GM23338 (cell line): ENCODE measurements at regions not wholly inside any gene's neighbourhood (a gene's known extent, or its start where the extent isn't known, plus 50 kb on each side); places are given as distances from the start of the nearest gene placed in this dataset.

ENCODE experiments used
- ATAC-seq: fragments of 200-7000 bp; cut with Tn5 transposase; 3 replicates; pipeline ENCODE4 v1.9.1; 2020
- DNase-seq: peaks from one replicate; pipeline ENCODE4 v3.0.0-alpha.2; 2015; ENCODE audit warnings: low spot score
- H2AFZ ChIP-seq: fragments of 200-600 bp; sonication (generic); 2 replicates; pipeline ENCODE4 v1.8.0; 2016; ENCODE audit warnings: antibody characterized with exemption, mild to moderate bottlenecking, moderate library complexity
- H3F3A ChIP-seq: fragments of 200-600 bp; sonication (generic); replicated peaks from 2 replicates; pipeline ENCODE4 v1.8.0; 2017; ENCODE audit warnings: antibody characterized with exemption, mixed run types, low read depth
- H3K27ac ChIP-seq: fragments of 200-600 bp; sonication (generic); 2 replicates; pipeline ENCODE4 v1.6.1; 2016; ENCODE audit warnings: low read depth
- H3K27me3 ChIP-seq: fragments of 200-600 bp; sonication (generic); 2 replicates; pipeline ENCODE4 v1.8.0; 2016; ENCODE audit warnings: mild to moderate bottlenecking, mixed run types, moderate library complexity; ENCODE audit not compliant: insufficient read depth
- H3K36me3 ChIP-seq: fragments of 200-600 bp; sonication (generic); 2 replicates; pipeline ENCODE4 v1.8.0; 2016; ENCODE audit warnings: mild to moderate bottlenecking; ENCODE audit not compliant: insufficient read depth
- H3K4me1 ChIP-seq: fragments of 200-600 bp; sonication (generic); 2 replicates; pipeline ENCODE4 v1.8.0; 2016; ENCODE audit warnings: mild to moderate bottlenecking, moderate library complexity; ENCODE audit not compliant: insufficient read depth
- H3K4me2 ChIP-seq: fragments of 200-600 bp; sonication (generic); 2 replicates; pipeline ENCODE4 v1.7.1; 2017; ENCODE audit warnings: mixed run types
- H3K4me3 ChIP-seq: fragments of 200-600 bp; sonication (generic); 2 replicates; pipeline ENCODE4 v1.6.1; 2016; ENCODE audit warnings: mixed run types
- H3K79me2 ChIP-seq: fragments of 200-600 bp; sonication (generic); replicated peaks from 2 replicates; pipeline ENCODE4 v1.8.0; 2017; ENCODE audit warnings: mild to moderate bottlenecking; ENCODE audit not compliant: insufficient read depth
- H3K9me2 ChIP-seq: fragments of 200-600 bp; sonication (generic); 2 replicates; pipeline ENCODE4 v1.8.0; 2017; ENCODE audit not compliant: insufficient read depth
- H4K20me1 ChIP-seq: fragments of 200-600 bp; sonication (generic); replicated peaks from 2 replicates; pipeline ENCODE4 v1.8.0; 2017; ENCODE audit warnings: mild to moderate bottlenecking; ENCODE audit not compliant: insufficient read depth
- H3K27ac Mint-ChIP-seq: 2 replicates; pipeline ENCODE4 v1.8.0; 2020; ENCODE audit warnings: inconsistent platforms, mild to moderate bottlenecking, moderate library complexity, mixed read lengths
- H3K27me3 Mint-ChIP-seq: 3 replicates; pipeline ENCODE4 v1.8.0; 2022; ENCODE audit warnings: low read depth, mild to moderate bottlenecking, moderate library complexity, mixed read lengths, inconsistent platforms; ENCODE audit not compliant: insufficient read depth, poor library complexity
- H3K36me3 Mint-ChIP-seq: 3 replicates; pipeline ENCODE4 v1.8.0; 2021; ENCODE audit warnings: low read depth, mild to moderate bottlenecking, inconsistent platforms, moderate library complexity, mixed read lengths
- H3K4me1 Mint-ChIP-seq: 3 replicates; pipeline ENCODE4 v1.8.0; 2020; ENCODE audit warnings: mild to moderate bottlenecking, inconsistent platforms, mixed read lengths
- H3K4me3 Mint-ChIP-seq: 3 replicates; pipeline ENCODE4 v1.8.0; 2021; ENCODE audit warnings: moderate library complexity, mild to moderate bottlenecking, inconsistent platforms, mixed read lengths
- H3K9me3 Mint-ChIP-seq: 3 replicates; pipeline ENCODE4 v1.8.0; 2020; ENCODE audit warnings: moderate library complexity, mild to moderate bottlenecking, inconsistent platforms, mixed read lengths
- CREB1 ChIP-seq: fragments of 250-450 bp; sonication (Bioruptor Pico); IDR thresholded peaks from 2 replicates; pipeline ENCODE4 v1.5.0; 2020; ENCODE audit warnings: low read depth, mild to moderate bottlenecking, moderate library complexity
- CTCF ChIP-seq, 2 experiments: fragments of 200-600 bp in 1 of 2; sonication (generic) in 1 of 2; conservative IDR thresholded peaks; 2 replicates each; pipeline versions ENCODE4 v1.5.1 to v1.6.1; 2016 to 2017; ENCODE audit warnings: antibody characterized with exemption in 2 of 2, low read depth in 2 of 2, mild to moderate bottlenecking in 2 of 2, moderate library complexity in 1 of 2
- ETS1 ChIP-seq: IDR thresholded peaks from 2 replicates; pipeline ENCODE4 v1.6.1; 2016; ENCODE audit warnings: antibody characterized with exemption
- EZH2 ChIP-seq: fragments of 200-600 bp; sonication (generic); IDR thresholded peaks from one replicate; pipeline ENCODE4 v1.8.0; 2017; ENCODE audit warnings: antibody characterized with exemption, mild to moderate bottlenecking, low read depth; ENCODE audit not compliant: unreplicated experiment
- EZH2phosphoT487 ChIP-seq: fragments of 200-600 bp; sonication (generic); IDR thresholded peaks from one replicate; pipeline ENCODE4 v1.8.1; 2018; ENCODE audit warnings: antibody characterized with exemption; ENCODE audit not compliant: unreplicated experiment
- JUNB ChIP-seq: IDR thresholded peaks from one replicate; pipeline ENCODE4 v1.6.1; 2016; ENCODE audit warnings: antibody characterized with exemption; ENCODE audit not compliant: unreplicated experiment
- NANOG ChIP-seq: IDR thresholded peaks from 2 replicates; pipeline ENCODE4 v1.6.1; 2016; ENCODE audit warnings: antibody characterized with exemption, borderline replicate concordance
- POLR2AphosphoS5 ChIP-seq: IDR thresholded peaks from 2 replicates; pipeline ENCODE4 v1.6.1; 2016; ENCODE audit warnings: antibody characterized with exemption, low read depth
- REST ChIP-seq: IDR thresholded peaks from one replicate; pipeline ENCODE4 v1.6.1; 2018; ENCODE audit warnings: antibody characterized with exemption; ENCODE audit not compliant: unreplicated experiment
- STAT1 ChIP-seq: IDR thresholded peaks from one replicate; pipeline ENCODE4 v1.6.1; 2016; ENCODE audit warnings: antibody characterized with exemption; ENCODE audit not compliant: unreplicated experiment
- ZNF114 ChIP-seq: fragments of 250-450 bp; sonication (Bioruptor Pico); IDR thresholded peaks from 2 replicates; pipeline ENCODE4 v1.5.0; 2020; ENCODE audit warnings: mild to moderate bottlenecking, moderate library complexity
- ZNF331 ChIP-seq: fragments of 250-450 bp; sonication (Bioruptor Pico); IDR thresholded peaks from 2 replicates; pipeline ENCODE4 v1.5.0; 2020; ENCODE audit warnings: low read depth, mild to moderate bottlenecking, moderate library complexity
- TF ChIP-seq, protein P1 (sequence below): fragments of 250-450 bp; sonication (Bioruptor Pico); IDR thresholded peaks from 2 replicates; pipeline ENCODE4 v1.5.0; 2020; ENCODE audit warnings: mild to moderate bottlenecking, moderate library complexity

GRCh38 chr1:214792527-214793186 is 189.7 kb downstream of the CENPF start:
- no peaks in the 10 kb centered on the region for H3K9me3 Mint-ChIP-seq
- H4K20me1 ChIP-seq: no peaks in the 10 kb centered on the region
- TF ChIP-seq ZNF331 (no peak), NANOG (no peak), CREB1 (no peak), STAT1 (no peak), ETS1 (no peak), REST (no peak), EZH2phosphoT487 (no peak), POLR2AphosphoS5 (no peak), EZH2 (no peak), CTCF (conservative IDR thresholded peaks at IDR 0.05; ENCODE audit: low read depth in 2 of 2) (no peak), JUNB (no peak), ZNF114 (CRISPR knock-in tag) (no peak)
- TF ChIP-seq, protein P1, sequence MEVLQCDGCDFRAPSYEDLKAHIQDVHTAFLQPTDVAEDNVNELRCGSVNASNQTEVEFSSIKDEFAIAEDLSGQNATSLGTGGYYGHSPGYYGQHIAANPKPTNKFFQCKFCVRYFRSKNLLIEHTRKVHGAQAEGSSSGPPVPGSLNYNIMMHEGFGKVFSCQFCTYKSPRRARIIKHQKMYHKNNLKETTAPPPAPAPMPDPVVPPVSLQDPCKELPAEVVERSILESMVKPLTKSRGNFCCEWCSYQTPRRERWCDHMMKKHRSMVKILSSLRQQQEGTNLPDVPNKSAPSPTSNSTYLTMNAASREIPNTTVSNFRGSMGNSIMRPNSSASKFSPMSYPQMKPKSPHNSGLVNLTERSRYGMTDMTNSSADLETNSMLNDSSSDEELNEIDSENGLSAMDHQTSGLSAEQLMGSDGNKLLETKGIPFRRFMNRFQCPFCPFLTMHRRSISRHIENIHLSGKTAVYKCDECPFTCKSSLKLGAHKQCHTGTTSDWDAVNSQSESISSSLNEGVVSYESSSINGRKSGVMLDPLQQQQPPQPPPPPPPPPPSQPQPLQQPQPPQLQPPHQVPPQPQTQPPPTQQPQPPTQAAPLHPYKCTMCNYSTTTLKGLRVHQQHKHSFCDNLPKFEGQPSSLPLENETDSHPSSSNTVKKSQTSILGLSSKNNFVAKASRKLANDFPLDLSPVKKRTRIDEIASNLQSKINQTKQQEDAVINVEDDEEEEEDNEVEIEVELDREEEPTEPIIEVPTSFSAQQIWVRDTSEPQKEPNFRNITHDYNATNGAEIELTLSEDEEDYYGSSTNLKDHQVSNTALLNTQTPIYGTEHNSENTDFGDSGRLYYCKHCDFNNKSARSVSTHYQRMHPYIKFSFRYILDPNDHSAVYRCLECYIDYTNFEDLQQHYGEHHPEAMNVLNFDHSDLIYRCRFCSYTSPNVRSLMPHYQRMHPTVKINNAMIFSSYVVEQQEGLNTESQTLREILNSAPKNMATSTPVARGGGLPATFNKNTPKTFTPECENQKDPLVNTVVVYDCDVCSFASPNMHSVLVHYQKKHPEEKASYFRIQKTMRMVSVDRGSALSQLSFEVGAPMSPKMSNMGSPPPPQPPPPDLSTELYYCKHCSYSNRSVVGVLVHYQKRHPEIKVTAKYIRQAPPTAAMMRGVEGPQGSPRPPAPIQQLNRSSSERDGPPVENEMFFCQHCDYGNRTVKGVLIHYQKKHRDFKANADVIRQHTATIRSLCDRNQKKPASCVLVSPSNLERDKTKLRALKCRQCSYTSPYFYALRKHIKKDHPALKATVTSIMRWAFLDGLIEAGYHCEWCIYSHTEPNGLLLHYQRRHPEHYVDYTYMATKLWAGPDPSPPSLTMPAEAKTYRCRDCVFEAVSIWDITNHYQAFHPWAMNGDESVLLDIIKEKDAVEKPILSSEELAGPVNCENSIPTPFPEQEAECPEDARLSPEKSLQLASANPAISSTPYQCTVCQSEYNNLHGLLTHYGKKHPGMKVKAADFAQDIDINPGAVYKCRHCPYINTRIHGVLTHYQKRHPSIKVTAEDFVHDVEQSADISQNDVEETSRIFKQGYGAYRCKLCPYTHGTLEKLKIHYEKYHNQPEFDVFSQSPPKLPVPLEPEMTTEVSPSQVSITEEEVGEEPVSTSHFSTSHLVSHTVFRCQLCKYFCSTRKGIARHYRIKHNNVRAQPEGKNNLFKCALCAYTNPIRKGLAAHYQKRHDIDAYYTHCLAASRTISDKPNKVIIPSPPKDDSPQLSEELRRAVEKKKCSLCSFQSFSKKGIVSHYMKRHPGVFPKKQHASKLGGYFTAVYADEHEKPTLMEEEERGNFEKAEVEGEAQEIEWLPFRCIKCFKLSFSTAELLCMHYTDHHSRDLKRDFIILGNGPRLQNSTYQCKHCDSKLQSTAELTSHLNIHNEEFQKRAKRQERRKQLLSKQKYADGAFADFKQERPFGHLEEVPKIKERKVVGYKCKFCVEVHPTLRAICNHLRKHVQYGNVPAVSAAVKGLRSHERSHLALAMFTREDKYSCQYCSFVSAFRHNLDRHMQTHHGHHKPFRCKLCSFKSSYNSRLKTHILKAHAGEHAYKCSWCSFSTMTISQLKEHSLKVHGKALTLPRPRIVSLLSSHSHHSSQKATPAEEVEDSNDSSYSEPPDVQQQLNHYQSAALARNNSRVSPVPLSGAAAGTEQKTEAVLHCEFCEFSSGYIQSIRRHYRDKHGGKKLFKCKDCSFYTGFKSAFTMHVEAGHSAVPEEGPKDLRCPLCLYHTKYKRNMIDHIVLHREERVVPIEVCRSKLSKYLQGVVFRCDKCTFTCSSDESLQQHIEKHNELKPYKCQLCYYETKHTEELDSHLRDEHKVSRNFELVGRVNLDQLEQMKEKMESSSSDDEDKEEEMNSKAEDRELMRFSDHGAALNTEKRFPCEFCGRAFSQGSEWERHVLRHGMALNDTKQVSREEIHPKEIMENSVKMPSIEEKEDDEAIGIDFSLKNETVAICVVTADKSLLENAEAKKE (CRISPR knock-in tag): no peak
- no peak overlapping the region for H3K27ac Mint-ChIP-seq
- no peaks in the 10 kb centered on the region for H3K36me3 ChIP-seq
- H3K79me2 ChIP-seq: no peaks in the 10 kb centered on the region
- H3K27me3 ChIP-seq: no peaks in the 10 kb centered on the region
- ATAC-seq (no peak), DNase-seq (no peak)
- H3K4me2 ChIP-seq: no peak overlapping the region
- H3K9me2 ChIP-seq: no peaks in the 10 kb centered on the region
- H3K27ac ChIP-seq: no peak overlapping the region
- H3K4me3 ChIP-seq: no peak overlapping the region
- H2AFZ ChIP-seq: no peak overlapping the region
- H3K4me1 ChIP-seq: peaks cover 9% of the 10 kb centered on the region; the same call in 1 of the 2 replicates
- H3K4me3 Mint-ChIP-seq: no peak overlapping the region
- no peaks in the 10 kb centered on the region for H3F3A ChIP-seq
- no peaks in the 10 kb centered on the region for H3K27me3 Mint-ChIP-seq
- no peaks in the 10 kb centered on the region for H3K36me3 Mint-ChIP-seq
- peaks cover 3% of the 10 kb centered on the region; the same call in 2 of the 3 replicates for H3K4me1 Mint-ChIP-seq
